ENCODE measurements at regions not wholly inside any gene's neighbourhood (a gene's known extent, or its start where the extent isn't known, plus 50 kb on each side); places are given as distances from the start of the nearest gene placed in this dataset.

GRCh38 chr2:209368914-209369313 lies 54.9 kb upstream of the MAP2 start:
- H3K27ac Mint-ChIP-seq (ENCODE audit: unreplicated experiment) = no peak overlapping the region
- TF ChIP-seq, protein P1, sequence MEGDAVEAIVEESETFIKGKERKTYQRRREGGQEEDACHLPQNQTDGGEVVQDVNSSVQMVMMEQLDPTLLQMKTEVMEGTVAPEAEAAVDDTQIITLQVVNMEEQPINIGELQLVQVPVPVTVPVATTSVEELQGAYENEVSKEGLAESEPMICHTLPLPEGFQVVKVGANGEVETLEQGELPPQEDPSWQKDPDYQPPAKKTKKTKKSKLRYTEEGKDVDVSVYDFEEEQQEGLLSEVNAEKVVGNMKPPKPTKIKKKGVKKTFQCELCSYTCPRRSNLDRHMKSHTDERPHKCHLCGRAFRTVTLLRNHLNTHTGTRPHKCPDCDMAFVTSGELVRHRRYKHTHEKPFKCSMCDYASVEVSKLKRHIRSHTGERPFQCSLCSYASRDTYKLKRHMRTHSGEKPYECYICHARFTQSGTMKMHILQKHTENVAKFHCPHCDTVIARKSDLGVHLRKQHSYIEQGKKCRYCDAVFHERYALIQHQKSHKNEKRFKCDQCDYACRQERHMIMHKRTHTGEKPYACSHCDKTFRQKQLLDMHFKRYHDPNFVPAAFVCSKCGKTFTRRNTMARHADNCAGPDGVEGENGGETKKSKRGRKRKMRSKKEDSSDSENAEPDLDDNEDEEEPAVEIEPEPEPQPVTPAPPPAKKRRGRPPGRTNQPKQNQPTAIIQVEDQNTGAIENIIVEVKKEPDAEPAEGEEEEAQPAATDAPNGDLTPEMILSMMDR (conservative IDR thresholded peaks at IDR 0.05) = no peak
- no peak overlapping the region for H3K4me3 Mint-ChIP-seq

GRCh38 chr2:209369656-209370055 lies 54.2 kb upstream of the MAP2 start:
- H3K4me3 Mint-ChIP-seq = no peak overlapping the region
- no peaks in the 10 kb centered on the region for H3K27me3 Mint-ChIP-seq (ENCODE audit: low read depth)
- peaks cover 12% of the 10 kb centered on the region for H3K9me3 Mint-ChIP-seq
- H3K4me1 Mint-ChIP-seq = peaks cover 10% of the 10 kb centered on the region
- TF ChIP-seq, protein P1 (conservative IDR thresholded peaks at IDR 0.05) = no peak
- DNase-seq (ENCODE audit: low read depth, low spot score) = no peak
- no peak overlapping the region for H3K27ac Mint-ChIP-seq (ENCODE audit: unreplicated experiment)
- H3K36me3 Mint-ChIP-seq (ENCODE audit: low read depth) = peaks cover 11% of the 10 kb centered on the region

More at GRCh38 chr2:209368914-209369313, 54.9 kb upstream of the MAP2 start:
- H3K4me1 Mint-ChIP-seq = peaks cover 10% of the 10 kb centered on the region
- H3K36me3 Mint-ChIP-seq (ENCODE audit: low read depth) = peaks cover 11% of the 10 kb centered on the region
- no peaks in the 10 kb centered on the region for H3K27me3 Mint-ChIP-seq (ENCODE audit: low read depth)
- no peak for DNase-seq (ENCODE audit: low read depth, low spot score)
- peaks cover 12% of the 10 kb centered on the region for H3K9me3 Mint-ChIP-seq

DNA sequence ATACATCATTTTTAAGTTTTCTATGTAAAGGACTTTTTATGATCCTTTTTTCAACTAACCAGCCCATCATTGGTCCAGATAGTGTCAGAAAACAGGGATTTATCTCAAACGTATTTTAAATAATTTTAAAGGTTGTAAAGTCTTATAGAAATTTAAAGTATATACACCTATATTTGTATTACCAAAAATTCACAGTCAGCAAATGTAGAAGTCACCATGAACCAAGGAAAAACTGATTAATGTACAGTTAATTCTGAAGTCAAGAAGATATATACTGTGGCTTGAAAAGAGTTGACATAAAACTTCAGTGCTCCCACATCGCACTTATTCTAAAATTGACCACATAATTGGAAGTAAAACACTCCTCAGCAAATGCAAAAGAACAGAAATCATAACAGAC lies 52.4 kb upstream of the MAP2 start:
- Mint-ChIP-seq H3K27me3 (ENCODE audit: low read depth) (no peaks in the 10 kb centered on the region), H3K4me1 (peaks cover 10% of the 10 kb centered on the region), H3K9me3 (peaks cover 21% of the 10 kb centered on the region), H3K27ac (ENCODE audit: unreplicated experiment) (no peak overlapping the region), H3K36me3 (ENCODE audit: low read depth) (peaks cover 19% of the 10 kb centered on the region), H3K4me3 (no peak overlapping the region)
- no peak for DNase-seq (ENCODE audit: low read depth, low spot score)
- TF ChIP-seq, protein P1 (conservative IDR thresholded peaks at IDR 0.05) = no peak

All from neural crest cell (in vitro differentiated cells).